ENCODE measurements at regions not wholly inside any gene's neighbourhood (a gene's known extent, or its start where the extent isn't known, plus 50 kb on each side); places are given as distances from the start of the nearest gene placed in this dataset.

- TF ChIP-seq, protein P1, sequence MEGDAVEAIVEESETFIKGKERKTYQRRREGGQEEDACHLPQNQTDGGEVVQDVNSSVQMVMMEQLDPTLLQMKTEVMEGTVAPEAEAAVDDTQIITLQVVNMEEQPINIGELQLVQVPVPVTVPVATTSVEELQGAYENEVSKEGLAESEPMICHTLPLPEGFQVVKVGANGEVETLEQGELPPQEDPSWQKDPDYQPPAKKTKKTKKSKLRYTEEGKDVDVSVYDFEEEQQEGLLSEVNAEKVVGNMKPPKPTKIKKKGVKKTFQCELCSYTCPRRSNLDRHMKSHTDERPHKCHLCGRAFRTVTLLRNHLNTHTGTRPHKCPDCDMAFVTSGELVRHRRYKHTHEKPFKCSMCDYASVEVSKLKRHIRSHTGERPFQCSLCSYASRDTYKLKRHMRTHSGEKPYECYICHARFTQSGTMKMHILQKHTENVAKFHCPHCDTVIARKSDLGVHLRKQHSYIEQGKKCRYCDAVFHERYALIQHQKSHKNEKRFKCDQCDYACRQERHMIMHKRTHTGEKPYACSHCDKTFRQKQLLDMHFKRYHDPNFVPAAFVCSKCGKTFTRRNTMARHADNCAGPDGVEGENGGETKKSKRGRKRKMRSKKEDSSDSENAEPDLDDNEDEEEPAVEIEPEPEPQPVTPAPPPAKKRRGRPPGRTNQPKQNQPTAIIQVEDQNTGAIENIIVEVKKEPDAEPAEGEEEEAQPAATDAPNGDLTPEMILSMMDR (IDR thresholded peaks at IDR 0.05), result no peak
- ATAC-seq (no peak), DNase-seq (no peak)
- peaks cover 0 to 2% (median 0%) of the 10 kb centered on the region in 3 donors for H3K27me3 ChIP-seq (ENCODE audit: insufficient read depth in 3 of 3, low read length in 2 of 3)
- peaks cover 7% of the 10 kb centered on the region for H3K4me1 ChIP-seq
- no peak overlapping the region for H3K27ac ChIP-seq
- H3K36me3 ChIP-seq (ENCODE audit: insufficient read depth in 1 of 2, low read depth in 1 of 2), result no peaks in the 10 kb centered on the region
- intact Hi-C loops (cut with DNase I), result no loop called here
- WGBS, 3 donors, result 72 to 75% (median 73%) methylated on average over 8 of the region's 8 CpGs
- no peak overlapping the region for H3K4me3 ChIP-seq
- H3K9me3 ChIP-seq, result no peaks in the 10 kb centered on the region
Measured at GRCh38 chr10:128527711-128528110, 401.5 kb upstream of the MKI67 start.

- Histone ChIP-seq H3K27me3 (ENCODE audit: insufficient read depth in 3 of 3, low read length in 2 of 3) (peaks cover 0 to 2% (median 0%) of the 10 kb centered on the region in 3 donors), H3K4me1 (peaks cover 7% of the 10 kb centered on the region), H3K4me3 (no peak overlapping the region), H3K27ac (no peak overlapping the region), H3K9me3 (no peaks in the 10 kb centered on the region), H3K36me3 (ENCODE audit: insufficient read depth in 1 of 2, low read depth in 1 of 2) (no peaks in the 10 kb centered on the region)
- 91 to 94% (median 93%) methylated on average over 2 of the region's 2 CpGs for WGBS, 3 donors
- ATAC-seq (no peak), DNase-seq (no peak)
- TF ChIP-seq, protein P1 (IDR thresholded peaks at IDR 0.05), result no peak
- intact Hi-C loops (cut with DNase I), result no loop called here
Measured at GRCh38 chr10:128528167-128528566, 401.9 kb upstream of the MKI67 start.

GRCh38 chr10:128528781-128529180, 402.6 kb upstream of the MKI67 start:
- Histone ChIP-seq H3K4me1 (peaks cover 7% of the 10 kb centered on the region), H3K9me3 (no peaks in the 10 kb centered on the region), H3K4me3 (no peak overlapping the region), H3K36me3 (ENCODE audit: insufficient read depth in 1 of 2, low read depth in 1 of 2) (no peaks in the 10 kb centered on the region), H3K27me3 (ENCODE audit: insufficient read depth in 3 of 3, low read length in 2 of 3) (peaks cover 0 to 2% (median 0%) of the 10 kb centered on the region in 3 donors), H3K27ac (no peak overlapping the region)
- TF ChIP-seq, protein P1 (IDR thresholded peaks at IDR 0.05), result no peak
- DNase-seq (no peak), ATAC-seq (no peak)
- 60 to 81% (median 66%) methylated on average over 11 of the region's 11 CpGs for WGBS, 3 donors
- intact Hi-C loops (cut with DNase I), result no loop called here

- H3K4me3 ChIP-seq, result no peak overlapping the region
- no peaks in the 10 kb centered on the region for H3K36me3 ChIP-seq (ENCODE audit: insufficient read depth in 1 of 2, low read depth in 1 of 2)
- TF ChIP-seq, protein P1 (IDR thresholded peaks at IDR 0.05), result no peak
- H3K4me1 ChIP-seq, result peaks cover 7% of the 10 kb centered on the region
- no peak for DNase-seq
- H3K27me3 ChIP-seq (ENCODE audit: insufficient read depth in 3 of 3, low read length in 2 of 3), result peaks cover 0 to 2% (median 0%) of the 10 kb centered on the region in 3 donors
- no peaks in the 10 kb centered on the region for H3K9me3 ChIP-seq
- WGBS, 3 donors, result 55 to 62% (median 60%) methylated on average over 6 of the region's 6 CpGs
- no peak overlapping the region for H3K27ac ChIP-seq
- intact Hi-C loops (cut with DNase I), result no loop called here
- ATAC-seq, result no peak
Measured at GRCh38 chr10:128529225-128529624, 403.0 kb upstream of the MKI67 start.

DNA sequence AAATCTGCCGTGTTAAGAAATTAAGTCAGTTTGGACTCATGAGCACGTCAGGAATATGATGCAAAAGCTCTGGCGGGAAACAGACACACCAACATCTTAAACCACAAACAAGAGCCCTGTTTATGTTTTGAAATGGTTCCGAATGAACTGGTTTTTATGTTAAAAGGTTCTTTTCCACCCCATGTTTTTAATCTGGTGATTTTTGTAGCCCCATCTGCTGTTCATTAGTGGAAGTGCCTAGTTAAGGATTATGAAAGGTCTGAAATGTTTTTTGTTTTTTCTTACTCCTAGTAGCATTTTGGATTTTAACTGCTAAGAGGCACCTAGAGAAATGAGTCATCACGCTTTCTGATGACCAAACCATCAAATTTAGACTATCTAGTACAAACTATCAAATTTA, 404.1 kb upstream of the MKI67 start:
- H3K4me3 ChIP-seq, result no peak overlapping the region
- TF ChIP-seq, protein P1 (IDR thresholded peaks at IDR 0.05), result peak; percentile 49
- no peaks in the 10 kb centered on the region for H3K36me3 ChIP-seq (ENCODE audit: insufficient read depth in 1 of 2, low read depth in 1 of 2)
- WGBS, 3 donors, result 27 to 50% (median 38%) methylated on average over 5 of the region's 5 CpGs
- ATAC-seq (no peak), DNase-seq (no peak)
- H3K4me1 ChIP-seq, result peaks cover 7% of the 10 kb centered on the region
- no peak overlapping the region for H3K27ac ChIP-seq
- H3K9me3 ChIP-seq, result no peaks in the 10 kb centered on the region
- intact Hi-C loops (cut with DNase I), result loop anchor here in 1 of 2 donors (2.0 to 5.0 kb wide), 2 partner anchors 206 to 263 kb away; no protein-coding TSS in a partner anchor
- peaks cover 0 to 2% (median 0%) of the 10 kb centered on the region in 3 donors for H3K27me3 ChIP-seq (ENCODE audit: insufficient read depth in 3 of 3, low read length in 2 of 3)
